ENCODE measurements at regions not wholly inside any gene's neighbourhood (a gene's known extent, or its start where the extent isn't known, plus 50 kb on each side); places are given as distances from the start of the nearest gene placed in this dataset.

DNA sequence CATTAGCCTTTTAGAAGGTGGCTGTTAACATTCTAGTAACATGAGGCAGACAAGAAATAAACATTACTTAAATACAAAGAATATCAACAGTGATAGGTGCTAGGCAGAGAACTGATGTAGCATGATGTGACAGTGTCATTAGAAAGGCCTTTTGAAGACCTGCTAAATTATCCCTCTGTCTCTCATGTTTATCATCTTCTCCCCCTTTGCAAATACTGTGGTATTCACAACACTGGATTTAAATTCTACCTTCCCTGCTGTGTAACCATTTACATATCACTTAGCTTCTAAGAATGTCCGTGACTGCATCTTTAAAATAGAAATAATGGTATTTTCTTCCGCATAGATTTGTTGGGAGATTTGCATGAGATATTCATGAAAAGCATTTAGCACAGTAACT lies 74.4 kb upstream of the CLEC14A start:
- DNase-seq (ENCODE audit: low spot score) (no peak), ATAC-seq (no peak), FAIRE-seq (no peak)
- in situ Hi-C loops (cut with HindIII; ENCODE audit: extremely low pct_ligation_motif_present, low pct_unique_long_range_greater_than_20kb), result no loop called here
- Histone ChIP-seq H3K79me2 (ENCODE audit: insufficient read depth, low read length) (no peaks in the 10 kb centered on the region), H3K4me1 (ENCODE audit: insufficient read depth, low read length) (no peaks in the 10 kb centered on the region), H3K27ac (ENCODE audit: extremely low read length, insufficient read depth, low read length) (no peak overlapping the region), H3K27me3 (ENCODE audit: control insufficient read depth in 1 of 2, insufficient read depth in 2 of 2, low read length in 2 of 2) (no peaks in the 10 kb centered on the region), H3K4me3 (replicated peaks in 1 of 3; ENCODE audit: insufficient read depth in 1 of 3, low read depth in 2 of 3, low read length in 3 of 3) (no peak overlapping the region), H4K20me1 (ENCODE audit: insufficient read depth, low read length) (no peaks in the 10 kb centered on the region), H3K9me3 (ENCODE audit: low read length) (no peaks in the 10 kb centered on the region), H3K4me2 (ENCODE audit: low read depth, low read length) (no peak overlapping the region), H3K9ac (ENCODE audit: insufficient read depth, low read depth, low read length) (no peak overlapping the region), H3K36me3 (replicated peaks in 1 of 2; ENCODE audit: control insufficient read depth in 1 of 2, insufficient read depth in 2 of 2, low read length in 2 of 2) (no peaks in the 10 kb centered on the region), H2AFZ (ENCODE audit: low read length) (no peak overlapping the region)
- TF ChIP-seq HNF1B (CRISPR knock-in tag; IDR thresholded peaks at IDR 0.05), result no peak
- TF ChIP-seq NCOR1 (IDR thresholded peaks at IDR 0.05; ENCODE audit: borderline replicate concordance, low read length), result no peak
- TF ChIP-seq KDM4B (CRISPR knock-in tag; IDR thresholded peaks at IDR 0.05), result no peak
- no peak for TF ChIP-seq ZNF230 (CRISPR knock-in tag; IDR thresholded peaks at IDR 0.05)
- TF ChIP-seq ZNF451 (CRISPR knock-in tag; IDR thresholded peaks at IDR 0.05), result no peak
- TF ChIP-seq, protein P1, sequence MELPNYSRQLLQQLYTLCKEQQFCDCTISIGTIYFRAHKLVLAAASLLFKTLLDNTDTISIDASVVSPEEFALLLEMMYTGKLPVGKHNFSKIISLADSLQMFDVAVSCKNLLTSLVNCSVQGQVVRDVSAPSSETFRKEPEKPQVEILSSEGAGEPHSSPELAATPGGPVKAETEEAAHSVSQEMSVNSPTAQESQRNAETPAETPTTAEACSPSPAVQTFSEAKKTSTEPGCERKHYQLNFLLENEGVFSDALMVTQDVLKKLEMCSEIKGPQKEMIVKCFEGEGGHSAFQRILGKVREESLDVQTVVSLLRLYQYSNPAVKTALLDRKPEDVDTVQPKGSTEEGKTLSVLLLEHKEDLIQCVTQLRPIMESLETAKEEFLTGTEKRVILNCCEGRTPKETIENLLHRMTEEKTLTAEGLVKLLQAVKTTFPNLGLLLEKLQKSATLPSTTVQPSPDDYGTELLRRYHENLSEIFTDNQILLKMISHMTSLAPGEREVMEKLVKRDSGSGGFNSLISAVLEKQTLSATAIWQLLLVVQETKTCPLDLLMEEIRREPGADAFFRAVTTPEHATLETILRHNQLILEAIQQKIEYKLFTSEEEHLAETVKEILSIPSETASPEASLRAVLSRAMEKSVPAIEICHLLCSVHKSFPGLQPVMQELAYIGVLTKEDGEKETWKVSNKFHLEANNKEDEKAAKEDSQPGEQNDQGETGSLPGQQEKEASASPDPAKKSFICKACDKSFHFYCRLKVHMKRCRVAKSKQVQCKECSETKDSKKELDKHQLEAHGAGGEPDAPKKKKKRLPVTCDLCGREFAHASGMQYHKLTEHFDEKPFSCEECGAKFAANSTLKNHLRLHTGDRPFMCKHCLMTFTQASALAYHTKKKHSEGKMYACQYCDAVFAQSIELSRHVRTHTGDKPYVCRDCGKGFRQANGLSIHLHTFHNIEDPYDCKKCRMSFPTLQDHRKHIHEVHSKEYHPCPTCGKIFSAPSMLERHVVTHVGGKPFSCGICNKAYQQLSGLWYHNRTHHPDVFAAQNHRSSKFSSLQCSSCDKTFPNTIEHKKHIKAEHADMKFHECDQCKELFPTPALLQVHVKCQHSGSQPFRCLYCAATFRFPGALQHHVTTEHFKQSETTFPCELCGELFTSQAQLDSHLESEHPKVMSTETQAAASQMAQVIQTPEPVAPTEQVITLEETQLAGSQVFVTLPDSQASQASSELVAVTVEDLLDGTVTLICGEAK (IDR thresholded peaks at IDR 0.05), result no peak
- TF ChIP-seq, protein P1 (CRISPR knock-in tag; IDR thresholded peaks at IDR 0.05), result no peak
- TF ChIP-seq ZSCAN31 (CRISPR knock-in tag; IDR thresholded peaks at IDR 0.05; ENCODE audit: low read depth), result no peak
- no peak for TF ChIP-seq TEAD3 (CRISPR knock-in tag; optimal IDR thresholded peaks at IDR 0.05; ENCODE audit: borderline replicate concordance)
- TF ChIP-seq NR3C1 (CRISPR knock-in tag; IDR thresholded peaks at IDR 0.05), result no peak
- no peak for TF ChIP-seq PHB2 (IDR thresholded peaks at IDR 0.05; ENCODE audit: partially characterized antibody)
- TF ChIP-seq ZNF629 (CRISPR knock-in tag; conservative IDR thresholded peaks at IDR 0.05), result no peak
- no peak for TF ChIP-seq LCORL (IDR thresholded peaks at IDR 0.05)
- TF ChIP-seq LCORL (CRISPR knock-in tag; IDR thresholded peaks at IDR 0.05), result no peak
- no peak for TF ChIP-seq ZNF597 (CRISPR knock-in tag; IDR thresholded peaks at IDR 0.05)
- intact Hi-C loops (cut with micrococcal nuclease; ENCODE audit: unreplicated experiment), result no loop called here
- POLR2A ChIA-PET, result no interaction called here
- CTCF ChIA-PET (ENCODE audit: low intra/inter-chr PET ratio, low total read pairs), result no interaction called here
- 48% methylated on average over 2 of the region's 2 CpGs for WGBS (ENCODE audit: low lambda C conversion rate)
- BruUV-seq (replicated peaks), result no TSS peak

Data from HepG2 (cell line).